ENCODE measurements at regions not wholly inside any gene's neighbourhood (a gene's known extent, or its start where the extent isn't known, plus 50 kb on each side); places are given as distances from the start of the nearest gene placed in this dataset.
"Not testable (repeated sequence)": the region's sequence is repeated elsewhere in the genome, so short reads cannot be mapped to it uniquely, and the experiment has no call there.

DNA sequence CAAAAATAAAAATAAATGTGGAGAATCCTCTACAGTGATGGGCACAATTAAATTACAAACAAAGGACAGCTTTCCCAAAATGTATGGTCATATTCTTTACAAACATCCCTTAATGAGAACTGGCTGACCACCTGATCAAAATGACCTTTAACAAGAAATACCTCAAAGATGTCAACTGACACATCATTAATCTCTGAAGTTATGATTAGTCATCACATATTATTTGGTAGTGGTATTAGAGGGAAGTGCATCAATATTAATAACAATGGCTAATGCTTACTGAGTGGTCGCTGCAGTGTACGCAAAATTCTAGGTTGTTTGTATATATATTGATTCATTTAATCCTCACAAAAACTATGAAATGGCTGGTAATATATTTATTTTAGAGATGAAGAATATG is 340.6 kb downstream of the GJA1 start:
- H3K4me2 ChIP-seq = no peak overlapping the region
- no peaks in the 10 kb centered on the region for H3K36me3 ChIP-seq (ENCODE audit: insufficient read depth)
- no peaks in the 10 kb centered on the region for H4K20me1 ChIP-seq (ENCODE audit: insufficient read depth)
- H2AFZ ChIP-seq (ENCODE audit: low read depth) = no peak overlapping the region
- H3K79me2 ChIP-seq (ENCODE audit: insufficient read depth, low read depth) = no peaks in the 10 kb centered on the region
- H3K27me3 ChIP-seq (ENCODE audit: insufficient read depth, low read depth) = no peaks in the 10 kb centered on the region
- H3K4me1 ChIP-seq (ENCODE audit: low read depth, poor library complexity, severe bottlenecking) = peaks cover 20% of the 10 kb centered on the region
- TF ChIP-seq, protein P1, sequence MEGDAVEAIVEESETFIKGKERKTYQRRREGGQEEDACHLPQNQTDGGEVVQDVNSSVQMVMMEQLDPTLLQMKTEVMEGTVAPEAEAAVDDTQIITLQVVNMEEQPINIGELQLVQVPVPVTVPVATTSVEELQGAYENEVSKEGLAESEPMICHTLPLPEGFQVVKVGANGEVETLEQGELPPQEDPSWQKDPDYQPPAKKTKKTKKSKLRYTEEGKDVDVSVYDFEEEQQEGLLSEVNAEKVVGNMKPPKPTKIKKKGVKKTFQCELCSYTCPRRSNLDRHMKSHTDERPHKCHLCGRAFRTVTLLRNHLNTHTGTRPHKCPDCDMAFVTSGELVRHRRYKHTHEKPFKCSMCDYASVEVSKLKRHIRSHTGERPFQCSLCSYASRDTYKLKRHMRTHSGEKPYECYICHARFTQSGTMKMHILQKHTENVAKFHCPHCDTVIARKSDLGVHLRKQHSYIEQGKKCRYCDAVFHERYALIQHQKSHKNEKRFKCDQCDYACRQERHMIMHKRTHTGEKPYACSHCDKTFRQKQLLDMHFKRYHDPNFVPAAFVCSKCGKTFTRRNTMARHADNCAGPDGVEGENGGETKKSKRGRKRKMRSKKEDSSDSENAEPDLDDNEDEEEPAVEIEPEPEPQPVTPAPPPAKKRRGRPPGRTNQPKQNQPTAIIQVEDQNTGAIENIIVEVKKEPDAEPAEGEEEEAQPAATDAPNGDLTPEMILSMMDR (conservative IDR thresholded peaks at IDR 0.05; ENCODE audit: low read depth, low read length) = no peak
- H3K27ac ChIP-seq = no peak overlapping the region
- no peak overlapping the region for H3K4me3 ChIP-seq (IDR thresholded peaks at IDR 0.05; ENCODE audit: insufficient read depth, low read depth, low read length)
- H3K9ac ChIP-seq = no peak overlapping the region

DNA sequence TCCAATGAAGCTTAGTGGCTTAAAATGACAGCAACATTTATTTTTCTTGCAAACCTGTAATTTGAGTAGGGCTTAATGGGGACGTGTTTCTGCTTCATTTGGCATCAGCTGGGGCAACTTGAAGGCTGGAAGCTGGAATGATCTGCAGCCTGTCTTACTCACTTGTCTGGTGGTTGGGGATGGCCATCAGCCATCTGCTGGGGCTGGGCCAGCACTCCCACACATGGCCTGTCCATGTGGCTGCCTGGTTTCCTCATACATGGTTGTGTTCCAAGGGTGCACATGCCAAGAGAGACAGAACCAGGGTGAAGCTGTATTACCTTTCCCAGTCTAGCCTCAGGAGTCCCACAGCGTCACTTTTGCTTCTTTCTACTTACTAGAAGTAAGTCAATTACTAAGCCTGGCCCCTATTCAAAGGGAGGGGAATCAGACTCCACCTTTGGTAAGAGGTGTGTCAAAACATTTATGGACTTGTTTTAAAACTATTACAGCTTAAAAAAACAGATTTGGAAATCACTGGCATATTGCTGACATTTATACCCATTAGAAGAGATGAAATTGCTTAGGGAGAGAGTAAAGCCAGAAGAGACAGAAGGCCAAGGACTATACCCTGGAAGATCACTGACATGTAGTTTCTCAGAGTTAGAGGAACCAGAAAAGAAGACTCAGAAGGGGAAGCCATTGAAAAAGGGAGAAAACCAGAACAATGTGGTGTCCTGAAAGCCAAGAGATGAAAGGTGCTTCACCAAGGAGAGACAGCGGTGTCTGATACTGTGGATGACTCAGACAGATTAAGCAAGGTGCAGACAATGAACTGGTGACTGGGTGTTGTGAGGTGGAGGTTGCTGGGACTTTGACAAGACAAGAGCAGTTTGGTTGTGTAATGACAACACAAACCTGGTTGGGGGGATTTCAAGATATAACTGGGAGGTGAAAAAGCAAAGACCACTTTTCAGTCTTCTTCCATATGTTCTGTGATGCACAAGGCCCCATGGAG is 345.2 kb downstream of the GJA1 start:
- H3K36me3 ChIP-seq (ENCODE audit: insufficient read depth) = no peaks in the 10 kb centered on the region
- H3K9ac ChIP-seq = no peak overlapping the region
- H3K79me2 ChIP-seq (ENCODE audit: insufficient read depth, low read depth) = no peaks in the 10 kb centered on the region
- no peaks in the 10 kb centered on the region for H3K4me1 ChIP-seq (ENCODE audit: low read depth, poor library complexity, severe bottlenecking)
- no peak overlapping the region for H3K4me3 ChIP-seq (IDR thresholded peaks at IDR 0.05; ENCODE audit: insufficient read depth, low read depth, low read length)
- H3K4me2 ChIP-seq = no peak overlapping the region
- H2AFZ ChIP-seq (ENCODE audit: low read depth) = no peak overlapping the region
- H3K27me3 ChIP-seq (ENCODE audit: insufficient read depth, low read depth) = no peaks in the 10 kb centered on the region
- no peak overlapping the region for H3K27ac ChIP-seq
- TF ChIP-seq, protein P1 (conservative IDR thresholded peaks at IDR 0.05; ENCODE audit: low read depth, low read length) = no peak
- no peaks in the 10 kb centered on the region for H4K20me1 ChIP-seq (ENCODE audit: insufficient read depth)

DNA sequence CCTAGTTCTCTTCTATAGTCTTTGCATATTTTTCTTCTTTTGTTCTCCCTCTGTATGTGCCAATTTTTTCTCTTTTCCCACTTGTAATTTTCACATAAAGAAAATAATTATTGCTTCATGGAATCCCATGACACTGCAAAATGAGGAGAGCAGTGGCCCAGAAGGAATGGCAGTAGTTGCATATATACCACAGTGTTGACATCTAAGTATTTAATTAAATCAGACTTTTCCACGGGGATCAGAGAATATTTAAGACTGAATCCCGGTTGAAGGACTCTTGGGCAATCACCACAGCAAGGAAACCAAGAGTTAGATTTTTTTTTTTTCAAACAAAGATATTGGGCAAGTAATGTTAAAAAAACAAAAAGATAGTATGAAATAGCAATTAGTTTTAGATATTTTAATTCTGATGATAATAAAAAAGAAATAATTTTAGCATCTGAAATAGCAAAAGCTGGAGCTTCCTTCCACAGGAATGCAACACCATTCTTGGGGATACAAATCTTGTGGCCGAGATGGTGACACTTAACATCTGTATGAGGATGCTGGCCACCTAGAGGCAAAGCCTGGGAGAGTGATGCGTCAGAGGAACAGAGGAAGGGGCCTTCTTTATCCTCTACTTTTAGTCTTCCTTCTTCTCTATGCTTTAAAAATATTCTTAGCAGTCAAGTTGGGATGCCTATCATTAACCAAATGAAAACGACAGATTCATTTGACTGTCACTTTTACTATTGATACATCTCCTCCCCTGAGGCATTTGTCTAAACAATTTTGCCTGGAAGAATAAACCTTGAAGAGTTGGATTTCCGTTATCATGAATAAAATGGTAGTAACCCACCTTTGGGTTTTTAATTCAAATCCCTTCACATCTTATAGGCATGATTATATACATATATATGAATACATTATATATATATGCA is 356.2 kb downstream of the GJA1 start:
- Histone ChIP-seq H3K27me3 (ENCODE audit: insufficient read depth, low read depth) (no peaks in the 10 kb centered on the region), H3K4me1 (ENCODE audit: low read depth, poor library complexity, severe bottlenecking) (no peaks in the 10 kb centered on the region), H3K27ac (no peak overlapping the region), H2AFZ (ENCODE audit: low read depth) (no peak overlapping the region), H4K20me1 (ENCODE audit: insufficient read depth) (no peaks in the 10 kb centered on the region), H3K9ac (no peak overlapping the region), H3K79me2 (ENCODE audit: insufficient read depth, low read depth) (no peaks in the 10 kb centered on the region), H3K36me3 (ENCODE audit: insufficient read depth) (no peaks in the 10 kb centered on the region), H3K4me3 (IDR thresholded peaks at IDR 0.05; ENCODE audit: insufficient read depth, low read depth, low read length) (no peak overlapping the region), H3K4me2 (no peak overlapping the region)
- TF ChIP-seq, protein P1 (conservative IDR thresholded peaks at IDR 0.05; ENCODE audit: low read depth, low read length) = no peak

GRCh38 chr6:121794630-121795029 is 359.2 kb downstream of the GJA1 start:
- H3K79me2 ChIP-seq (ENCODE audit: insufficient read depth, low read depth) = no peaks in the 10 kb centered on the region
- no peak overlapping the region for H3K27ac ChIP-seq
- no peaks in the 10 kb centered on the region for H3K27me3 ChIP-seq (ENCODE audit: insufficient read depth, low read depth)
- H4K20me1 ChIP-seq (ENCODE audit: insufficient read depth) = no peaks in the 10 kb centered on the region
- TF ChIP-seq, protein P1 (conservative IDR thresholded peaks at IDR 0.05; ENCODE audit: low read depth, low read length) = no peak
- no peak overlapping the region for H3K4me3 ChIP-seq (IDR thresholded peaks at IDR 0.05; ENCODE audit: insufficient read depth, low read depth, low read length)
- H3K4me1 ChIP-seq (ENCODE audit: low read depth, poor library complexity, severe bottlenecking) = no peaks in the 10 kb centered on the region
- H3K36me3 ChIP-seq (ENCODE audit: insufficient read depth) = no peaks in the 10 kb centered on the region
- no peak overlapping the region for H3K4me2 ChIP-seq
- H2AFZ ChIP-seq (ENCODE audit: low read depth) = no peak overlapping the region
- no peak overlapping the region for H3K9ac ChIP-seq

DNA sequence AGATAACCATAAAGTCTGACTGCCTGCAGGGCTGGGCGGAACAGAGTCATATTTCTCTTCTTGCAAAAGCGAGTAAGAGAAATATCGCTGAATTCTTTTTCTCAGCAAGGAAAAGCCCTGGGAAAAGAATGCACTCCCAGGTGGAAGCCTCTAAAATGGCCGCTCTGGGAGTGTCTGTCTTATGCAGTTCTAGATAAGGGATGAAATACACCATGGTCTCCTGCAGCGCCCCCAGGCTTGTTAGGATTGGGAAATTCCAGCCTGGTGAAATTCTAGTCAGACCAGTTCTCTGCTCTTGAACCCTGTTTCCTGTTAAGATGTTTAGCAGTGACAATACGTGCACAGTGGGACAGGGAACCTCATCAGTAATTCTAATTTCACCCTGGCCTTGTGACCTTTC is 362.2 kb downstream of the GJA1 start:
- H3K4me2 ChIP-seq; H2AFZ ChIP-seq (ENCODE audit: low read depth); H3K4me1 ChIP-seq (ENCODE audit: low read depth, poor library complexity, severe bottlenecking); H4K20me1 ChIP-seq (ENCODE audit: insufficient read depth); H3K27ac ChIP-seq; H3K36me3 ChIP-seq (ENCODE audit: insufficient read depth); H3K4me3 ChIP-seq (IDR thresholded peaks at IDR 0.05; ENCODE audit: insufficient read depth, low read depth, low read length); H3K9ac ChIP-seq; H3K79me2 ChIP-seq (ENCODE audit: insufficient read depth, low read depth); H3K27me3 ChIP-seq (ENCODE audit: insufficient read depth, low read depth): not testable (repeated sequence)

DNA sequence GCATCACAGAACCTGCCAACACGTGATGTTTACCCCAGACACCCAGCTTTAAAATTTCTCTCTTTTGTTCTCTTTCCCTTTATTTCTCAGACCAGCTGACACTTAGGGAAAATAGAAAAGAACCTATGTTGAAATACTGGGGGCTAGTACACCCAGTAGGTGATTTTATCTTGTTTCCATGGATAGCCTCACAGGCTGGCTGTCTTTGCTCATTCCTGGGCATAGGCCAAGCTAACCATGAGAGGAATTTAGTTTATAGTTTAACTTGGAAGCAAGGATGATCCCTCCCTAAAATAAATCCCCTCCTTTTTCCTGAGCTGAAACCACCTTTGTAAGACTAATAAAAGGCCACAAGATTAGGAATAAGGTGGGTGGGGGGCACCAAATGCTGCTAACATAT is 362.7 kb downstream of the GJA1 start:
- H3K4me2 ChIP-seq; H3K4me3 ChIP-seq (IDR thresholded peaks at IDR 0.05; ENCODE audit: insufficient read depth, low read depth, low read length); H3K36me3 ChIP-seq (ENCODE audit: insufficient read depth); H3K79me2 ChIP-seq (ENCODE audit: insufficient read depth, low read depth); H3K27ac ChIP-seq; H3K9ac ChIP-seq; H2AFZ ChIP-seq (ENCODE audit: low read depth); H3K4me1 ChIP-seq (ENCODE audit: low read depth, poor library complexity, severe bottlenecking); H3K27me3 ChIP-seq (ENCODE audit: insufficient read depth, low read depth); H4K20me1 ChIP-seq (ENCODE audit: insufficient read depth): not testable (repeated sequence)
